Right renal cortex interstitium (tissue), 3 donors: ENCODE measurements at regions not wholly inside any gene's neighbourhood (a gene's known extent, or its start where the extent isn't known, plus 50 kb on each side); places are given as distances from the start of the nearest gene placed in this dataset.
"Not testable (repeated sequence)": the region's sequence is repeated elsewhere in the genome, so short reads cannot be mapped to it uniquely, and the experiment has no call there.

Source experiments
- DNase-seq, 3 donors: peaks; one replicate each; pipeline ENCODE4 v3.0.0-alpha.2; 2013; ENCODE audit warnings: low read depth in 3 of 3, low spot score in 2 of 3

- DNase-seq = not testable (repeated sequence)
These were observed 227.5 kb upstream of the PRDM1 start for GRCh38 chr6:105858639-105859038.

- DNase-seq = no peak
These were observed 230.7 kb upstream of the PRDM1 start for GRCh38 chr6:105855433-105855832.

DNA sequence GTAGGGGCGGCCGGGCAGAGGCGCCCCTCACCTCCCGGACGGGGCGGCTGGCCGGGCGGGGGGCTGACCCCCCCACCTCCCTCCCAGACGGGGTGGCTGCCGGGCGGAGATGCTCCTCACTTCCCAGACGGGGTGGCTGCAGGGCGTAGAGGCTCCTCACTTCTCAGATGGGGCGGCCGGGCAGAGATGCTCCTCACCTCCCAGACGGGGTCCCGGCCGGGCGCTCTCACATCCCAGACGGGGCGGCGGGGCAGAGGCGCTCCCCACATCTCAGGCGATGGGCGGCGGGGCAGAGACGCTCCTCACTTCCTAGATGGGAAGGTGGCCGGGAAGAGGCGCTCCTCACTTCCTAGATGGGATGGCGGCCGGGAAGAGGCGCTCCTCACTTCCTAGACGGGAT, 232.2 kb upstream of the PRDM1 start:
- not testable (repeated sequence) for DNase-seq

DNA sequence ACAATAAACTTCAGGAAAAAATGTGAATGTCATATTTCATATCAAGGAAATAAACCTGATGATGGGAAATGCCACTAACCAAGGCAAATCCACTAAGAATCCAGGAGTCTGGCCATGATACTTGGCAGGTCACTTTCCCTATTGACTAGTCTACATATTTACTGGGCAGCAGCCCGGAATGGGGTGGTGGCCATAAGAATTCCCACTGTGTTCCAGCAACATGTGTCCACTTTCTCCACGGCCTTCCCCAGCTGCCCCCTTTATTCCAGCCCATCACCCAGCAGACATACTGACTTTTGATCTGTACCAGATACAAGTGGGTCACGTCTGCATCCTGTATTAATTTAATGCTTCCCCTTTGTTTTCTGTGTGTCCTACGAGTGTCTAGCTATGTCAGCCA, 234.5 kb upstream of the PRDM1 start:
- no peak for DNase-seq

DNA sequence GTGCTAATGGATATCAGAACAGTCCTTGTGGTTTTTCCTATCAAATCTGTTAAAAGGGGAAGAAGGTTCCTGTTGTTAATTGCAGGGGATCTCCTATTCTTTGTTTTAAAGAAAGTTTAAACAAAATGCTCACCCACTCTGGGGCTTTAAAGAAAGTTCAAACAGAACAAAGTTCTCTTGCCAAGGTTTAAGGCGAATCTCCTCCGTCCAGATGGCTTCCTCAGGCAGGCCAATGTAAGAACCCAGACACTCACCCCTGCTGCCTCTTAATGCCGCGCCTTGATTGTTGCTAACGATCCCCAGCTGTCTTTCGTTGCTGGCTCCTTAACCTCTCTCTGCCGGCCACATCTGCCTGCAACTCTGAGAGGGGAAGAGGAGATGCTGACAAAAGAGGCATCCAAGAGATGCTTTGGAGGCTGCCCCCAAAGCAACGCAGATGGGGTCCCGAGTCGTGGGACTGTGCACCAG, 235.0 kb upstream of the PRDM1 start:
- no peak for DNase-seq

GRCh38 chr6:105850261-105851112, 235.6 kb upstream of the PRDM1 start:
- no peak for DNase-seq

DNA sequence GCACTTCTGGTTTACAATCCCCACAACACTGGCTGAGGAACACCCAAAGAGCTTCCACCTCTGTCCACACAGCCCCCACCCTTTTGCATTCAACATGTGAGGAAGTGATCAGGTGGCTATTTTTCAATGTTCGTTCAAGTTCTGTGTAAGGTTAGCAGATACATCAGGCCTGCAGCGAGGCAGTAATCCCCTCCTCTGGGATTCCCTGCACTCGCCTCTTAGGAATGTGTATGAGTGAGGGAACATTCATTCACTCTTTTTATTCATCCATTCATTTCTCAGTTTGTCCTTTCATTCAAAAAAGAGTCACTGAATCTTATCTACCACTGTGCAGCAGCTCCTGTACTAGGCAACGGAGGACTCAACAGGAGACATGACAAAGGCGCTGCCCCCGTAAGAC, 236.4 kb upstream of the PRDM1 start:
- DNase-seq = no peak

- DNase-seq = no peak
These were observed 238.7 kb upstream of the PRDM1 start for GRCh38 chr6:105847433-105847832.

- DNase-seq = no peak
These were observed 241.8 kb upstream of the PRDM1 start for GRCh38 chr6:105844275-105844883.

GRCh38 chr6:105839266-105839665, 246.9 kb upstream of the PRDM1 start:
- no peak for DNase-seq

- no peak for DNase-seq
These were observed 248.0 kb upstream of the PRDM1 start for GRCh38 chr6:105838171-105838570.

- peak in 2 of 3 donors; percentile 5 to 15 for DNase-seq
These were observed 249.2 kb upstream of the PRDM1 start for GRCh38 chr6:105836889-105837288.

GRCh38 chr6:105836379-105836778, 249.8 kb upstream of the PRDM1 start:
- no peak for DNase-seq

- DNase-seq = no peak
These were observed 250.8 kb upstream of the PRDM1 start for GRCh38 chr6:105835373-105835772.

- no peak for DNase-seq
These were observed 251.9 kb upstream of the PRDM1 start for GRCh38 chr6:105833959-105834947.

DNA sequence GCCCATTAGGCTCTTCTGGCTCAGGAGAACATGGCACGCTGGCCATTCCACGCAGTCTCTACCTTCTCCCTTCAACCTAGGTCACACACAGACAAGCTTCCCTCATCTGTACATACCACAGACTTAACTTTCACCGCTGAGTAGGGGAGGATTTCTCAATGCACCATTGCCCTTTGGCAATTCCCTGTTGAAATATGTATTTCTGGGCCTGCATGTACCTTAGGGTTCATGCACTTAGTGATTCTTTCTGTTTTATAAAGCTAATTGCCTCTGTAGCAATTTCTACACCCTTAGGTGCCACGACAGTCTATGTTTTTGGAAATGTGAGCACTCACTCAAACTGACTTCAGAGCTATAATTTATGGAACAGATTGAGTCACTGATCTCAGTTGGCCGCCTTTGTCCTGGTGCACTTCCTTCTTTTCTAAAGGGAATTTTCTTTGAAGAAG, 253.8 kb upstream of the PRDM1 start:
- no peak for DNase-seq

GRCh38 chr6:105831311-105832097, 254.6 kb upstream of the PRDM1 start:
- no peak for DNase-seq

DNA sequence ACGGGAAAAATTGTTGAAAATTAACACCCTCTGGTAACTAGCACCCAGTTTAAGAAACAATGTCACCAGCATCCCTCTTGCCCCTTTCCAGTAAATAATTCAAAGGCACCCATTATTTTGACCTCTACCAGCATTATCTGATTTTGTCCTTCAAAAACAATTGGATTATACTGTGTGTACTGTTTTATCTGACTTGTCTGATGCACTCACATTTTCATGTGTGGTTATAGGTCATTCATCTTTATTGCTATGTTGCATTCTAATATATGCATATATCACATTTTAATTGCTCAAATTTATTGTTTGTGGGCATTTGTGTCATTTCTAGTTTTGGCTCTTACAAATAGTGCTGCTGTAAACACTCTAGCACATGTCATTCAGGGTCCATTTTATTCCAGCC, 260.9 kb upstream of the PRDM1 start:
- no peak for DNase-seq

GRCh38 chr6:105824732-105825131, 261.4 kb upstream of the PRDM1 start:
- DNase-seq = no peak

DNA sequence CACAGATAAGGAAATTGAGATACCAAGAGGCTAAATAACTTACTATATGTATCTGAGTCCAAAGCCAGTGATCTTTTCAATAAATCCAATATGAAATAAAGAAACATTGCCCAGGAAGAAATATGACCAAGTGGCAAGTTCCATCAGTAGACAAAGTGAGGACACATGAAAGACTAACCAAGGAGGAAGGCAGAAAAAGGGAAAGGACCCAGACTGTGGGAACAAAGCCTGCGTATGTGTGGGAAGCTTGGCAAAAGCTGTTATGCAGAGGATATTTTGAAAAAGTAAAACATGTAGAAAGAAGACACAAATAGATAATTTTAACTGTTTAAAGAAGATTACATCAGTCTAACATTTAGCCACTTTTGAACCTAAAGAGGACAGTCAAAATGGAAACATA, 264.4 kb upstream of the PRDM1 start:
- DNase-seq = no peak
